ENCODE measurements at regions not wholly inside any gene's neighbourhood (a gene's known extent, or its start where the extent isn't known, plus 50 kb on each side); places are given as distances from the start of the nearest gene placed in this dataset.
"Not testable (repeated sequence)": the region's sequence is repeated elsewhere in the genome, so short reads cannot be mapped to it uniquely, and the experiment has no call there.

DNA sequence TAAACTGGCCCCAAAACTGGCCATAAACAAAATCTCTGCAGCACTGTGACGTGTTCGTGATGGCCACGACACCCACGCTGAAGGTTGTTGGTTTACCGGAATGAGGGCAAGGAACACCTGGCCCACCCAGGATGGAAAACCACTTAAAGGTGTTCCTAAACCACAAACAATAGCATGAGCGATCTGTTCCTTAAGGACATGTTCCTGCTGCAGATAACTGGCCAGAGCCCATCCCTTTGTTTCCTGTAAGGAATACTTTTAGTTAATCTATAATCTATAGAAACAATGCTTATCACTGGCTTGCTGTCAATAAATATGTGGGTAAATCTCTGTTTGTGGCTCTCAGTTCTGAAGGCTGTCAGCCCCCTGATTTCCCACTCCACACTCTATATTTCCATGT, 305.2 kb upstream of the RPS23 start:
- TF ChIP-seq TAF1 (conservative IDR thresholded peaks at IDR 0.05); YY1 (IDR thresholded peaks at IDR 0.05); ZBTB33 (IDR thresholded peaks at IDR 0.05); CTCF (IDR thresholded peaks at IDR 0.05; ENCODE audit: low read depth, low read length, missing input control): not testable (repeated sequence)
- TF ChIP-seq, protein P1, sequence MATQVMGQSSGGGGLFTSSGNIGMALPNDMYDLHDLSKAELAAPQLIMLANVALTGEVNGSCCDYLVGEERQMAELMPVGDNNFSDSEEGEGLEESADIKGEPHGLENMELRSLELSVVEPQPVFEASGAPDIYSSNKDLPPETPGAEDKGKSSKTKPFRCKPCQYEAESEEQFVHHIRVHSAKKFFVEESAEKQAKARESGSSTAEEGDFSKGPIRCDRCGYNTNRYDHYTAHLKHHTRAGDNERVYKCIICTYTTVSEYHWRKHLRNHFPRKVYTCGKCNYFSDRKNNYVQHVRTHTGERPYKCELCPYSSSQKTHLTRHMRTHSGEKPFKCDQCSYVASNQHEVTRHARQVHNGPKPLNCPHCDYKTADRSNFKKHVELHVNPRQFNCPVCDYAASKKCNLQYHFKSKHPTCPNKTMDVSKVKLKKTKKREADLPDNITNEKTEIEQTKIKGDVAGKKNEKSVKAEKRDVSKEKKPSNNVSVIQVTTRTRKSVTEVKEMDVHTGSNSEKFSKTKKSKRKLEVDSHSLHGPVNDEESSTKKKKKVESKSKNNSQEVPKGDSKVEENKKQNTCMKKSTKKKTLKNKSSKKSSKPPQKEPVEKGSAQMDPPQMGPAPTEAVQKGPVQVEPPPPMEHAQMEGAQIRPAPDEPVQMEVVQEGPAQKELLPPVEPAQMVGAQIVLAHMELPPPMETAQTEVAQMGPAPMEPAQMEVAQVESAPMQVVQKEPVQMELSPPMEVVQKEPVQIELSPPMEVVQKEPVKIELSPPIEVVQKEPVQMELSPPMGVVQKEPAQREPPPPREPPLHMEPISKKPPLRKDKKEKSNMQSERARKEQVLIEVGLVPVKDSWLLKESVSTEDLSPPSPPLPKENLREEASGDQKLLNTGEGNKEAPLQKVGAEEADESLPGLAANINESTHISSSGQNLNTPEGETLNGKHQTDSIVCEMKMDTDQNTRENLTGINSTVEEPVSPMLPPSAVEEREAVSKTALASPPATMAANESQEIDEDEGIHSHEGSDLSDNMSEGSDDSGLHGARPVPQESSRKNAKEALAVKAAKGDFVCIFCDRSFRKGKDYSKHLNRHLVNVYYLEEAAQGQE (IDR thresholded peaks at IDR 0.05): not testable (repeated sequence)
